Uterus (tissue), 3 donors: ENCODE measurements at regions not wholly inside any gene's neighbourhood (a gene's known extent, or its start where the extent isn't known, plus 50 kb on each side); places are given as distances from the start of the nearest gene placed in this dataset.

Source experiments
- DNase-seq, 2 donors: peaks; one replicate each; pipeline ENCODE4 v3.0.0-alpha.2; 2019 to 2020
- H3K27ac ChIP-seq, 2 donors: fragments of 200-600 bp; sonication (generic); 1 replicate in 1 of 2; 2 replicates in 1 of 2; pipeline ENCODE4 v1.5.1; 2016 to 2018
- H3K27me3 ChIP-seq, 2 donors: fragments of 200-600 bp; sonication (generic); one replicate each; pipeline ENCODE4 v1.5.1; 2018 to 2019; ENCODE audit warnings: control low read depth in 1 of 2
- H3K36me3 ChIP-seq, 2 donors: fragments of 200-600 bp; sonication (generic); one replicate each; pipeline ENCODE4 v1.5.1; 2019; ENCODE audit warnings: control low read depth in 1 of 2
- H3K4me1 ChIP-seq, 2 donors: fragments of 200-600 bp; sonication (generic); one replicate each; pipeline ENCODE4 v1.5.1; 2018 to 2019; ENCODE audit warnings: control low read depth in 1 of 2
- H3K4me3 ChIP-seq, 2 donors: fragments of 200-600 bp; sonication (generic); 1 replicate in 1 of 2; 2 replicates in 1 of 2; pipeline ENCODE4 v1.5.1; 2018 to 2019; ENCODE audit warnings: mild to moderate bottlenecking in 1 of 2
- H3K9me3 ChIP-seq, 2 donors: fragments of 200-600 bp; sonication (generic); one replicate each; pipeline ENCODE4 v1.5.1; 2019; ENCODE audit warnings: control low read depth in 1 of 2
- POLR2A ChIP-seq, 2 donors: fragments of 450-650 bp; IDR thresholded peaks; one replicate each; pipeline ENCODE4 v1.6.1; 2016; ENCODE audit warnings: antibody characterized with exemption in 2 of 2, mild to moderate bottlenecking in 1 of 2, moderate library complexity in 1 of 2
- intact Hi-C: fragments of 100-400 bp; cut with DNase I; formaldehyde crosslinking; loops from one replicate; pipeline ENCODE4 v1.15.1; 2023; ENCODE audit warnings: low total_unique reads
- TF ChIP-seq, protein P1 (sequence below), 4 experiments: fragments of 200-600 bp in 2 of 4; fragments of 450-650 bp in 2 of 4; sonication (generic) in 2 of 4; IDR thresholded peaks; one replicate each; pipeline ENCODE4 v1.5.1; 2016 to 2019; ENCODE audit warnings: antibody characterized with exemption in 4 of 4, mild to moderate bottlenecking in 2 of 4, moderate library complexity in 1 of 4
- donor health status: DM: yes; HTN: yes; CAD: no.

DNA sequence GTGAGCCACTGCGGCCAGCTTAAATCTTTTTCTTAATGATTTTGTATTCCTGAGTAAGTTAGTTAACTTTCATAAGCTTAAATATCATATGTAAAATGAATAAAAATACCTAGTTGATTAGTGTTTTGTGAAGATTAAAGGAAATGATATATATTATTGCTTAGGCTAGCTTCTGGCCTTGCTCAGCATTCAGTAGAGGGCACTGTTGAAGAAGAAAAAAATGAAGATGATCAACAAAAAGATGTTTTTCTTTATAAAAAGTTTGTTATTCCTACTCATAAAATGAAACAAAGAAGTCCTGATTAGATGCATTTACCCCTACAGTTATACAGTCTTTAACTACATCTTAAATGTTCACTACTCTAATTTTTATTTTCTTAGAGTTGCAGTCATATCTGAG is 797.7 kb downstream of the RAPGEF2 start:
- no peak for DNase-seq
- H3K4me3 ChIP-seq = no peak overlapping the region
- no peak for TF ChIP-seq POLR2A (IDR thresholded peaks at IDR 0.05)
- TF ChIP-seq, protein P1, sequence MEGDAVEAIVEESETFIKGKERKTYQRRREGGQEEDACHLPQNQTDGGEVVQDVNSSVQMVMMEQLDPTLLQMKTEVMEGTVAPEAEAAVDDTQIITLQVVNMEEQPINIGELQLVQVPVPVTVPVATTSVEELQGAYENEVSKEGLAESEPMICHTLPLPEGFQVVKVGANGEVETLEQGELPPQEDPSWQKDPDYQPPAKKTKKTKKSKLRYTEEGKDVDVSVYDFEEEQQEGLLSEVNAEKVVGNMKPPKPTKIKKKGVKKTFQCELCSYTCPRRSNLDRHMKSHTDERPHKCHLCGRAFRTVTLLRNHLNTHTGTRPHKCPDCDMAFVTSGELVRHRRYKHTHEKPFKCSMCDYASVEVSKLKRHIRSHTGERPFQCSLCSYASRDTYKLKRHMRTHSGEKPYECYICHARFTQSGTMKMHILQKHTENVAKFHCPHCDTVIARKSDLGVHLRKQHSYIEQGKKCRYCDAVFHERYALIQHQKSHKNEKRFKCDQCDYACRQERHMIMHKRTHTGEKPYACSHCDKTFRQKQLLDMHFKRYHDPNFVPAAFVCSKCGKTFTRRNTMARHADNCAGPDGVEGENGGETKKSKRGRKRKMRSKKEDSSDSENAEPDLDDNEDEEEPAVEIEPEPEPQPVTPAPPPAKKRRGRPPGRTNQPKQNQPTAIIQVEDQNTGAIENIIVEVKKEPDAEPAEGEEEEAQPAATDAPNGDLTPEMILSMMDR (IDR thresholded peaks at IDR 0.05) = no peak
- no peak overlapping the region for H3K27ac ChIP-seq
- H3K9me3 ChIP-seq = no peaks in the 10 kb centered on the region
- H3K36me3 ChIP-seq = no peaks in the 10 kb centered on the region
- no peaks in the 10 kb centered on the region for H3K27me3 ChIP-seq
- intact Hi-C loops = no loop called here
- H3K4me1 ChIP-seq = no peaks in the 10 kb centered on the region

DNA sequence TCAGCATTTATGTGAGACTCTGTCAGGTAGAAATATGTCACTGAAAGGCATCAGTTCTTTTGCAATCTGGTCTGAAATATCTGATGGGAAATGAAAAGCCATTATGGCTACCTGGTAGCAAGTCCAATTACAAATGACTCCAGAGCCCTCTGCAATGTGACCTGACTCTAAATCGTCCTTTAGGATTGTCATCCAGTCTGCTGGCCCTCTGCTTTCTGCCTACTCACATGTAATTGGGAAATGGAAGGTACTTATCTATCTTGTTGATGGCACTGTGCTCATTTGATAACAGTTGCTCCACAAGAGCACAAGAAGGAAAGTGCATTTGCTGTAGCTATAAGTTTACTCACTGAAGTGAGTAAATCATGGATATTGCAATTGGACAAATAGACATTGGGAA is 799.8 kb downstream of the RAPGEF2 start:
- no peaks in the 10 kb centered on the region for H3K9me3 ChIP-seq
- H3K4me1 ChIP-seq = no peaks in the 10 kb centered on the region
- H3K27ac ChIP-seq = no peak overlapping the region
- no peaks in the 10 kb centered on the region for H3K36me3 ChIP-seq
- H3K4me3 ChIP-seq = no peak overlapping the region
- TF ChIP-seq, protein P1 (IDR thresholded peaks at IDR 0.05) = no peak
- TF ChIP-seq POLR2A (IDR thresholded peaks at IDR 0.05) = no peak
- no peak for DNase-seq
- intact Hi-C loops = no loop called here
- no peaks in the 10 kb centered on the region for H3K27me3 ChIP-seq

DNA sequence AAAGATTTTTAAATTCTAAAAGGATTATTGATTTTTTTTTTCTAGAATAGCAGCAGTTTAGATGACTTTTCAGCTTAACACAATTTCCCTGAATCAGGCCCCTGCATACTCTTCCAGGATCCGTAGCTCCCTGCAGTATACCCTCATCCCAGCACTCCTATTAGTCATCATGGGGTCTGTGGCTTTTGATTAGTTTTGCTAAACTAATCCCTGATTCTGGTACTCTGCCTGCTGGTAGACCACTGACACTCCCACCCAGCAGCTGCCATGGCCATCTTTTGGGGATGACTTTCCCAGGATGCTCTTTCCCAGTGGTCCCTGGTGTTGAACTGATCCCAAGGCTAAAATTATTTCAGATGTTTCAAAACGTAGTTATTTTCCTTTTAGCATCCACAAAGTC is 802.0 kb downstream of the RAPGEF2 start:
- intact Hi-C loops = no loop called here
- no peaks in the 10 kb centered on the region for H3K27me3 ChIP-seq
- H3K36me3 ChIP-seq = no peaks in the 10 kb centered on the region
- no peak for DNase-seq
- TF ChIP-seq POLR2A (IDR thresholded peaks at IDR 0.05) = no peak
- TF ChIP-seq, protein P1 (IDR thresholded peaks at IDR 0.05) = no peak
- no peaks in the 10 kb centered on the region for H3K4me1 ChIP-seq
- H3K27ac ChIP-seq = no peak overlapping the region
- H3K9me3 ChIP-seq = no peaks in the 10 kb centered on the region
- H3K4me3 ChIP-seq = no peak overlapping the region

DNA sequence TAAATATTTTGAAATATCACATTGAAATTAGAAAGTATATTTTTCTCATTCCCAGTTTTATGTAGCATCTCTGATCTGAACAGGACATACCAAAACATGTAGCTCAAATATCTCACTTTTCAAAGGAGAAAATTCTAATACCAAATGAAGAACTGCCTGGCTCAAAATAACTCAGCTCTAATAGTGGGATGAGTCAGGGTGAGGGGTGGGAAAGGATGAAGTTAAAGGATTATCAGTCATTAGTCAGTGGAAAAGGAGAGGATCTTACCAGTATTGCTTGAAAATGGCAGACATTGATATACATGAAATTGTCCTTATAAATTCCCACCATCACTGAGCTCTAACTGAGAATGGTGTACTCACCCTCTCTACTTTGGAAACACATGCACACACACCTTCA is 803.2 kb downstream of the RAPGEF2 start:
- H3K27me3 ChIP-seq = no peaks in the 10 kb centered on the region
- no peaks in the 10 kb centered on the region for H3K4me1 ChIP-seq
- DNase-seq = no peak
- H3K27ac ChIP-seq = no peak overlapping the region
- no peak for TF ChIP-seq POLR2A (IDR thresholded peaks at IDR 0.05)
- TF ChIP-seq, protein P1 (IDR thresholded peaks at IDR 0.05) = no peak
- H3K4me3 ChIP-seq = no peak overlapping the region
- intact Hi-C loops = no loop called here
- no peaks in the 10 kb centered on the region for H3K36me3 ChIP-seq
- no peaks in the 10 kb centered on the region for H3K9me3 ChIP-seq

DNA sequence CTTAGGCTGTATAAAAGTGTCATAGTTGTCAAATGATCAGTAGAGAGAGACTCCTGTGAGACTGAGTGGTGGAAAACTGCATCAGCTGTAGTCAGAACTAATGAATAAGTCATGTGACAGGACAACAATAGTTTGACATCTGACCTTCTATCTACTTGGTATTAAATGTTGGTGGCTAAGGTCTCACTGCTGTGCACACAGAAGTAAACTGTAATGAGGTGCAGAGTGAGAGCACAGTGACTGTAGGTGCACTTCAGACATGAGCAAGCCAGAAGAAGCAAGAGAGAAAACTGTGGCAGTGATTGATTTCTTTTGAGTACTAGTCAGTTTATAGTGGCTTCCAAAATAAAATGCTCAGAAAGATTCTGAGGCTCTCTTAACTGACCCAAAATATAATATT is 803.6 kb downstream of the RAPGEF2 start:
- no peaks in the 10 kb centered on the region for H3K27me3 ChIP-seq
- DNase-seq = no peak
- intact Hi-C loops = no loop called here

More for the DNA sequence above, 803.6 kb downstream of the RAPGEF2 start:
- no peaks in the 10 kb centered on the region for H3K36me3 ChIP-seq
- H3K4me1 ChIP-seq = no peaks in the 10 kb centered on the region
- no peaks in the 10 kb centered on the region for H3K9me3 ChIP-seq
- no peak overlapping the region for H3K27ac ChIP-seq
- no peak for TF ChIP-seq POLR2A (IDR thresholded peaks at IDR 0.05)
- TF ChIP-seq, protein P1 (IDR thresholded peaks at IDR 0.05) = no peak
- H3K4me3 ChIP-seq = no peak overlapping the region
